SIG-M5 treated with dmso at 0.1 percent for 504 hours (cell line): ENCODE measurements at regions not wholly inside any gene's neighbourhood (a gene's known extent, or its start where the extent isn't known, plus 50 kb on each side); places are given as distances from the start of the nearest gene placed in this dataset.
"Not testable (repeated sequence)": the region's sequence is repeated elsewhere in the genome, so short reads cannot be mapped to it uniquely, and the experiment has no call there.

ENCODE experiments used
- DNase-seq: peaks from one replicate; lab custom pipeline; 2025; ENCODE audit not compliant: unreplicated experiment; lab: John Stamatoyannopoulos, UW

GRCh38 chr12:29899212-29899931, 115.6 kb upstream of the TMTC1 start:
- DNase-seq: no peak

GRCh38 chr12:29895966-29896365, 112.2 kb upstream of the TMTC1 start:
- no peak for DNase-seq

GRCh38 chr12:29893002-29893401, 109.3 kb upstream of the TMTC1 start:
- no peak for DNase-seq

- no peak for DNase-seq
Observed at GRCh38 chr12:29891792-29892191, 108.0 kb upstream of the TMTC1 start.

- DNase-seq: peak; percentile 3
Observed at GRCh38 chr12:29889737-29890136, 106.0 kb upstream of the TMTC1 start.

GRCh38 chr12:29888777-29889176, 105.0 kb upstream of the TMTC1 start:
- no peak for DNase-seq

- DNase-seq: not testable (repeated sequence)
Observed at GRCh38 chr12:29884957-29885356, 101.2 kb upstream of the TMTC1 start.

GRCh38 chr12:29883941-29884554, 100.3 kb upstream of the TMTC1 start:
- no peak for DNase-seq

- no peak for DNase-seq
Observed at GRCh38 chr12:29883525-29883924, 99.8 kb upstream of the TMTC1 start.

- DNase-seq: no peak
Observed at GRCh38 chr12:29882846-29883245, 99.1 kb upstream of the TMTC1 start.

GRCh38 chr12:29880987-29881386, 97.2 kb upstream of the TMTC1 start:
- no peak for DNase-seq

- DNase-seq: no peak
Observed at GRCh38 chr12:29879606-29880308, 96.0 kb upstream of the TMTC1 start.

- DNase-seq: no peak
Observed at GRCh38 chr12:29869946-29870345, 86.2 kb upstream of the TMTC1 start.

- DNase-seq: no peak
Observed at GRCh38 chr12:29867823-29868222, 84.1 kb upstream of the TMTC1 start.

- DNase-seq: no peak
Observed at GRCh38 chr12:29863665-29864064, 79.9 kb upstream of the TMTC1 start.

- DNase-seq: no peak
Observed at GRCh38 chr12:29858270-29858786, 74.6 kb upstream of the TMTC1 start.

GRCh38 chr12:29847246-29847645, 63.5 kb upstream of the TMTC1 start:
- no peak for DNase-seq

GRCh38 chr12:29844667-29845066, 60.9 kb upstream of the TMTC1 start:
- DNase-seq: no peak

- no peak for DNase-seq
Observed at GRCh38 chr12:29843036-29843435, 59.3 kb upstream of the TMTC1 start.

GRCh38 chr12:29838768-29839167, 55.0 kb upstream of the TMTC1 start:
- no peak for DNase-seq
